ENCODE measurements at regions not wholly inside any gene's neighbourhood (a gene's known extent, or its start where the extent isn't known, plus 50 kb on each side); places are given as distances from the start of the nearest gene placed in this dataset.

GRCh38 chr1:64357422-64357821 is 112.5 kb upstream of the CACHD1 start:
- intact Hi-C loops (cut with micrococcal nuclease), result no loop called here
- Mint-ChIP-seq H3K4me1 (ENCODE audit: insufficient read depth, unreplicated experiment) (no peaks in the 10 kb centered on the region), H3K36me3 (ENCODE audit: insufficient read depth, unreplicated experiment) (no peaks in the 10 kb centered on the region), H3K9me3 (ENCODE audit: unreplicated experiment) (no peaks in the 10 kb centered on the region), H3K4me3 (ENCODE audit: unreplicated experiment) (no peak overlapping the region), H3K27me3 (ENCODE audit: insufficient read depth, unreplicated experiment) (peaks cover 18% of the 10 kb centered on the region), H3K27ac (ENCODE audit: low read depth, unreplicated experiment) (no peak overlapping the region)
- CTCF ChIA-PET, result no interaction called here
- DNase-seq (ENCODE audit: unreplicated experiment), result no peak
- POLR2A ChIA-PET, result no interaction called here
- no peak for TF ChIP-seq CTCF (IDR thresholded peaks at IDR 0.05; ENCODE audit: unreplicated experiment)
- no TSS peak for BruUV-seq (replicated peaks)

- CTCF ChIA-PET, result interaction anchor here (0.8 to 1.5 kb wide), 2 partner anchors 13 to 16 kb away, joined by 4 read pairs; no protein-coding TSS in a partner anchor
- no TSS peak for BruUV-seq (replicated peaks)
- intact Hi-C loops (cut with micrococcal nuclease), result no loop called here
Observed at GRCh38 chr1:64358692-64359091, 111.2 kb upstream of the CACHD1 start.

GRCh38 chr1:64361974-64362373 is 108.0 kb upstream of the CACHD1 start:
- no peaks in the 10 kb centered on the region for H3K27me3 Mint-ChIP-seq (ENCODE audit: insufficient read depth, unreplicated experiment)
- ChIA-PET CTCF (interaction anchor here (0.7 kb wide), 1 partner anchor 61 kb away, joined by 3 read pairs; no protein-coding TSS in a partner anchor), POLR2A (no interaction called here)

More at GRCh38 chr1:64358692-64359091, 111.2 kb upstream of the CACHD1 start:
- no peak overlapping the region for H3K4me3 Mint-ChIP-seq (ENCODE audit: unreplicated experiment)
- H3K27me3 Mint-ChIP-seq (ENCODE audit: insufficient read depth, unreplicated experiment), result peaks cover 18% of the 10 kb centered on the region
- no peaks in the 10 kb centered on the region for H3K4me1 Mint-ChIP-seq (ENCODE audit: insufficient read depth, unreplicated experiment)
- no peaks in the 10 kb centered on the region for H3K36me3 Mint-ChIP-seq (ENCODE audit: insufficient read depth, unreplicated experiment)
- DNase-seq (ENCODE audit: unreplicated experiment), result no peak
- no peak overlapping the region for H3K27ac Mint-ChIP-seq (ENCODE audit: low read depth, unreplicated experiment)
- no peak for TF ChIP-seq CTCF (IDR thresholded peaks at IDR 0.05; ENCODE audit: unreplicated experiment)
- POLR2A ChIA-PET, result no interaction called here
- no peaks in the 10 kb centered on the region for H3K9me3 Mint-ChIP-seq (ENCODE audit: unreplicated experiment)

GRCh38 chr1:64363111-64363510 is 106.8 kb upstream of the CACHD1 start:
- no peaks in the 10 kb centered on the region for H3K4me1 Mint-ChIP-seq (ENCODE audit: insufficient read depth, unreplicated experiment)
- POLR2A ChIA-PET, result no interaction called here

More at GRCh38 chr1:64361974-64362373, 108.0 kb upstream of the CACHD1 start:
- no peak for TF ChIP-seq CTCF (IDR thresholded peaks at IDR 0.05; ENCODE audit: unreplicated experiment)
- Mint-ChIP-seq H3K36me3 (ENCODE audit: insufficient read depth, unreplicated experiment) (no peaks in the 10 kb centered on the region), H3K9me3 (ENCODE audit: unreplicated experiment) (no peaks in the 10 kb centered on the region), H3K4me1 (ENCODE audit: insufficient read depth, unreplicated experiment) (no peaks in the 10 kb centered on the region), H3K4me3 (ENCODE audit: unreplicated experiment) (no peak overlapping the region), H3K27ac (ENCODE audit: low read depth, unreplicated experiment) (no peak overlapping the region)
- intact Hi-C loops (cut with micrococcal nuclease), result no loop called here
- DNase-seq (ENCODE audit: unreplicated experiment), result no peak
- BruUV-seq (replicated peaks), result no TSS peak

More at GRCh38 chr1:64363111-64363510, 106.8 kb upstream of the CACHD1 start:
- no peak for DNase-seq (ENCODE audit: unreplicated experiment)
- no TSS peak for BruUV-seq (replicated peaks)
- CTCF ChIA-PET, result no interaction called here
- H3K36me3 Mint-ChIP-seq (ENCODE audit: insufficient read depth, unreplicated experiment), result no peaks in the 10 kb centered on the region
- no peaks in the 10 kb centered on the region for H3K9me3 Mint-ChIP-seq (ENCODE audit: unreplicated experiment)
- H3K4me3 Mint-ChIP-seq (ENCODE audit: unreplicated experiment), result no peak overlapping the region
- intact Hi-C loops (cut with micrococcal nuclease), result no loop called here
- H3K27me3 Mint-ChIP-seq (ENCODE audit: insufficient read depth, unreplicated experiment), result no peaks in the 10 kb centered on the region
- no peak for TF ChIP-seq CTCF (IDR thresholded peaks at IDR 0.05; ENCODE audit: unreplicated experiment)
- H3K27ac Mint-ChIP-seq (ENCODE audit: low read depth, unreplicated experiment), result no peak overlapping the region
